Liver (tissue), 8 donors: ENCODE measurements at regions not wholly inside any gene's neighbourhood (a gene's known extent, or its start where the extent isn't known, plus 50 kb on each side); places are given as distances from the start of the nearest gene placed in this dataset.

ENCODE experiments used
- DNase-seq: peaks from one replicate; pipeline ENCODE4 v3.0.0-alpha.2; 2017; ENCODE audit warnings: low spot score
- H3K27ac ChIP-seq, 2 donors: one replicate each; pipeline ENCODE4 v1.7.0; 2013; ENCODE audit warnings: inconsistent platforms in 2 of 2, low read length in 2 of 2, control low read depth in 1 of 2, low read depth in 1 of 2, mild to moderate bottlenecking in 1 of 2
- H3K27me3 ChIP-seq, 4 donors: one replicate each; pipeline versions ENCODE4 v1.6.1 to v1.7.0; 2013; ENCODE audit warnings: low read length in 3 of 4, inconsistent platforms in 1 of 4, mild to moderate bottlenecking in 1 of 4, moderate library complexity in 1 of 4; ENCODE audit not compliant: control insufficient read depth in 4 of 4, insufficient read depth in 4 of 4
- H3K36me3 ChIP-seq, 4 donors: one replicate each; pipeline versions ENCODE4 v1.6.1 to v1.7.0; 2013; ENCODE audit warnings: low read length in 3 of 4, mild to moderate bottlenecking in 3 of 4, low read depth in 1 of 4, moderate library complexity in 1 of 4; ENCODE audit not compliant: control insufficient read depth in 4 of 4, insufficient read depth in 3 of 4
- H3K4me1 ChIP-seq, 4 donors: one replicate each; pipeline versions ENCODE4 v1.6.1 to v1.7.0; 2013; ENCODE audit warnings: low read length in 3 of 4, mild to moderate bottlenecking in 3 of 4, moderate library complexity in 1 of 4; ENCODE audit not compliant: control insufficient read depth in 4 of 4, insufficient read depth in 4 of 4
- H3K4me3 ChIP-seq, 3 donors: one replicate each; pipeline versions ENCODE4 v1.6.1 to v1.7.0; 2013; ENCODE audit warnings: low read length in 3 of 3, control low read depth in 1 of 3, low read depth in 1 of 3, mild to moderate bottlenecking in 1 of 3
- H3K9ac ChIP-seq, 2 donors: one replicate each; pipeline ENCODE4 v1.7.0; 2013; ENCODE audit warnings: low read length in 2 of 2, mild to moderate bottlenecking in 2 of 2, moderate library complexity in 2 of 2, control low read depth in 1 of 2, low read depth in 1 of 2
- H3K9me3 ChIP-seq, 4 donors: one replicate each; pipeline versions ENCODE4 v1.6.1 to v1.7.0; 2013; ENCODE audit warnings: low read length in 3 of 4; ENCODE audit not compliant: control insufficient read depth in 4 of 4
- ATF3 ChIP-seq: IDR thresholded peaks from 2 replicates; pipeline ENCODE4 v1.6.1; 2016; ENCODE audit warnings: antibody characterized with exemption
- CTCF ChIP-seq: fragments of 150-350 bp; IDR thresholded peaks from 2 replicates; pipeline ENCODE4 v1.5.1; 2017; ENCODE audit warnings: improper control_type of control experiment, low read depth, low read length; ENCODE audit not compliant: missing input control
- EGR1 ChIP-seq, 2 donors: IDR thresholded peaks; 2 replicates each; pipeline ENCODE4 v1.6.1; 2016 to 2018; ENCODE audit warnings: antibody characterized with exemption in 2 of 2, low read depth in 2 of 2
- FOXA2 ChIP-seq: IDR thresholded peaks from 2 replicates; pipeline ENCODE4 v1.6.1; 2016; ENCODE audit warnings: antibody characterized with exemption
- GABPA ChIP-seq, 2 donors: IDR thresholded peaks in 1 of 2; conservative IDR thresholded peaks in 1 of 2; 2 replicates each; pipeline ENCODE4 v1.6.1; 2016; ENCODE audit warnings: antibody characterized with exemption in 2 of 2, mild to moderate bottlenecking in 1 of 2, moderate library complexity in 1 of 2
- HNF4A ChIP-seq, 2 donors: conservative IDR thresholded peaks; 2 replicates each; pipeline ENCODE4 v1.6.1; 2016; ENCODE audit warnings: antibody characterized with exemption in 2 of 2, mild to moderate bottlenecking in 2 of 2
- HNF4G ChIP-seq: IDR thresholded peaks from 2 replicates; pipeline ENCODE4 v1.6.1; 2016; ENCODE audit warnings: antibody characterized with exemption
- JUND ChIP-seq, 2 donors: IDR thresholded peaks; 2 replicates each; pipeline ENCODE4 v1.6.1; 2016; ENCODE audit warnings: antibody characterized with exemption in 2 of 2
- MAX ChIP-seq: IDR thresholded peaks from 2 replicates; pipeline ENCODE4 v1.6.1; 2016; ENCODE audit warnings: antibody characterized with exemption
- NR2F2 ChIP-seq: IDR thresholded peaks from 2 replicates; pipeline ENCODE4 v1.6.1; 2016; ENCODE audit warnings: antibody characterized with exemption
- RAD21 ChIP-seq, 2 donors: IDR thresholded peaks; 2 replicates each; pipeline ENCODE4 v1.6.1; 2016; ENCODE audit warnings: antibody characterized with exemption in 2 of 2, mild to moderate bottlenecking in 2 of 2
- REST ChIP-seq: IDR thresholded peaks from 2 replicates; pipeline ENCODE4 v1.6.1; 2016; ENCODE audit warnings: antibody characterized with exemption, mild to moderate bottlenecking
- SP1 ChIP-seq: IDR thresholded peaks from 2 replicates; pipeline ENCODE4 v1.6.1; 2018; ENCODE audit warnings: antibody characterized with exemption, mild to moderate bottlenecking
- ZBTB33 ChIP-seq: IDR thresholded peaks from 2 replicates; pipeline ENCODE4 v1.6.1; 2016; ENCODE audit warnings: antibody characterized with exemption
- WGBS: extraction: QIAGEN DNeasy Blood & Tissue Kit; methylation state at CpG from one replicate; pipeline ENCODE4 v1.1.7; 2013; 5-methylcytosine and 5-hydroxymethylcytosine counted together
- donor health status: healthy.
- donor health status: healthy.
- donor health status: healthy.
- donor health status: healthy.
- donor health status: healthy.

- Histone ChIP-seq H3K27me3 (no peaks in the 10 kb centered on the region), H3K9ac (no peak overlapping the region), H3K9me3 (no peaks in the 10 kb centered on the region), H3K4me1 (peaks cover 4 to 10% (median 7%) of the 10 kb centered on the region in 4 donors), H3K27ac (no peak overlapping the region), H3K36me3 (no peaks in the 10 kb centered on the region), H3K4me3 (no peak overlapping the region)
- 88% methylated on average over 3 of the region's 3 CpGs for WGBS
- DNase-seq, result no peak
- TF ChIP-seq ATF3, result no peak
- TF ChIP-seq NR2F2, result no peak
- TF ChIP-seq JUND (IDR thresholded peaks at IDR 0.05), result no peak
Measured at GRCh38 chr7:106571563-106571962, 89.4 kb downstream of the CCDC71L start.

- TF ChIP-seq FOXA2 (no peak), ZBTB33 (no peak), NR2F2 (peak; percentile 51), RAD21 (IDR thresholded peaks at IDR 0.05) (no peak), CTCF (no peak)
- no peak overlapping the region for H3K27ac ChIP-seq
- H3K9ac ChIP-seq, result no peak overlapping the region
- no peak overlapping the region for H3K4me3 ChIP-seq
- no peaks in the 10 kb centered on the region for H3K9me3 ChIP-seq
- DNase-seq, result no peak
- H3K4me1 ChIP-seq, result peaks cover 4 to 10% (median 7%) of the 10 kb centered on the region in 4 donors
- 80% methylated on average over 5 of the region's 5 CpGs for WGBS
- H3K36me3 ChIP-seq, result no peaks in the 10 kb centered on the region
- no peaks in the 10 kb centered on the region for H3K27me3 ChIP-seq
Measured at GRCh38 chr7:106570948-106571418, 90.0 kb downstream of the CCDC71L start.

GRCh38 chr7:106570146-106570545, 90.8 kb downstream of the CCDC71L start:
- H3K9me3 ChIP-seq, result no peaks in the 10 kb centered on the region
- no peak overlapping the region for H3K27ac ChIP-seq
- DNase-seq, result no peak
- H3K36me3 ChIP-seq, result no peaks in the 10 kb centered on the region
- H3K9ac ChIP-seq, result no peak overlapping the region
- TF ChIP-seq RAD21 (IDR thresholded peaks at IDR 0.05) (no peak), ZBTB33 (no peak), GABPA (IDR thresholded peaks at IDR 0.05 in 1 of 2, conservative IDR thresholded peaks at IDR 0.05 in 1 of 2) (no peak), HNF4A (conservative IDR thresholded peaks at IDR 0.05) (no peak), NR2F2 (no peak), REST (no peak), FOXA2 (no peak), JUND (IDR thresholded peaks at IDR 0.05) (no peak), SP1 (no peak), MAX (no peak), ATF3 (no peak), EGR1 (IDR thresholded peaks at IDR 0.05; ENCODE audit: low read depth in 2 of 2) (no peak), HNF4G (no peak)
- peaks cover 4 to 10% (median 7%) of the 10 kb centered on the region in 4 donors for H3K4me1 ChIP-seq
- H3K27me3 ChIP-seq, result no peaks in the 10 kb centered on the region
- no peak overlapping the region for H3K4me3 ChIP-seq
- WGBS, result 96% methylated on average over 2 of the region's 2 CpGs
